HepG2 (cell line): ENCODE measurements at regions not wholly inside any gene's neighbourhood (a gene's known extent, or its start where the extent isn't known, plus 50 kb on each side); places are given as distances from the start of the nearest gene placed in this dataset.

Source experiments
- ATAC-seq: fragments of 200-7000 bp; cut with Tn5 transposase; 3 replicates; pipeline ENCODE4 v1.9.1; 2020; ENCODE audit warnings: mild to moderate bottlenecking, moderate library complexity
- BruUV-seq: library from RNA; stranded (reverse); fragments of 400-500 nt; replicated peaks from 2 replicates; lab custom pipeline; 2021; lab: Mats Ljungman, UMichigan
- CTCF ChIA-PET: fragments of 300-600 bp; formaldehyde crosslinking; extraction: SDS; loops from one replicate; lab custom pipeline; 2021; ENCODE audit warnings: low total read pairs, inconsistent platforms, low intra/inter-chr PET ratio; lab: Yijun Ruan, JAX
- POLR2A ChIA-PET: fragments of 350-600 bp; sonication (Branson Sonifier 250); formaldehyde crosslinking; loops from one replicate; lab custom pipeline; 2020; ENCODE audit warnings: antibody characterized with exemption, inconsistent platforms; lab: Yijun Ruan, JAX
- DNase-seq: peaks from one replicate; pipeline ENCODE4 v3.0.0-alpha.2; 2015; ENCODE audit warnings: low spot score
- FAIRE-seq: peaks from 3 replicates; lab custom pipeline; 2011; peaks lifted over from hg19 to GRCh38; lab: Jason Lieb, UNC
- H2AFZ ChIP-seq: one replicate; pipeline ENCODE4 v1.6.1; 2011; ENCODE audit warnings: low read length, inconsistent platforms
- H3K27ac ChIP-seq: fragments of 300-600 bp; 3 replicates; pipeline ENCODE4 v1.8.0; 2011; ENCODE audit warnings: mixed run types, mild to moderate bottlenecking, mixed read lengths, low read length, inconsistent platforms; ENCODE audit not compliant: insufficient read depth; ENCODE audit errors: extremely low read length
- H3K27me3 ChIP-seq, 2 experiments: fragments of 200-600 bp in 1 of 2; 2 replicates in 1 of 2; 3 replicates in 1 of 2; pipeline versions ENCODE4 v1.6.0 to v1.8.0; 2011; ENCODE audit warnings: low read length in 2 of 2, mild to moderate bottlenecking in 2 of 2, moderate library complexity in 2 of 2, inconsistent platforms in 1 of 2; ENCODE audit not compliant: insufficient read depth in 2 of 2, control insufficient read depth in 1 of 2
- H3K36me3 ChIP-seq, 2 experiments: fragments of 200-600 bp in 1 of 2; replicated peaks in 1 of 2; 2 replicates in 1 of 2; 3 replicates in 1 of 2; pipeline versions ENCODE4 v1.5.1 to v1.8.0; 2011; ENCODE audit warnings: low read length in 2 of 2, inconsistent platforms in 1 of 2; ENCODE audit not compliant: insufficient read depth in 2 of 2, control insufficient read depth in 1 of 2
- H3K4me1 ChIP-seq: 2 replicates; pipeline ENCODE4 v1.5.1; 2012; ENCODE audit warnings: low read length, inconsistent platforms; ENCODE audit not compliant: insufficient read depth
- H3K4me2 ChIP-seq: 2 replicates; pipeline ENCODE4 v1.6.0; 2011; ENCODE audit warnings: low read depth, low read length, inconsistent platforms
- H3K4me3 ChIP-seq, 3 experiments: fragments of 200-600 bp in 1 of 3; sonication (generic), shearing (Covaris generic) in 1 of 3; replicated peaks in 1 of 3; 2 replicates each; pipeline ENCODE4 v1.5.1; 2011 to 2016; ENCODE audit warnings: low read length in 3 of 3, inconsistent platforms in 2 of 3, low read depth in 2 of 3, mild to moderate bottlenecking in 2 of 3, control low read depth in 1 of 3, mixed read lengths in 1 of 3; ENCODE audit not compliant: insufficient read depth in 1 of 3
- H3K79me2 ChIP-seq: one replicate; pipeline ENCODE4 v1.6.1; 2011; ENCODE audit warnings: low read length, inconsistent platforms; ENCODE audit not compliant: insufficient read depth
- H3K9ac ChIP-seq: 2 replicates; pipeline ENCODE4 v1.6.0; 2011; ENCODE audit warnings: mild to moderate bottlenecking, low read depth, low read length, inconsistent platforms; ENCODE audit not compliant: insufficient read depth
- H3K9me3 ChIP-seq: 2 replicates; pipeline ENCODE4 v1.5.1; 2012; ENCODE audit warnings: mild to moderate bottlenecking, low read length
- H4K20me1 ChIP-seq: 2 replicates; pipeline ENCODE4 v1.6.0; 2011; ENCODE audit warnings: inconsistent platforms, mild to moderate bottlenecking, low read length, moderate library complexity; ENCODE audit not compliant: insufficient read depth
- DMAP1 ChIP-seq: IDR thresholded peaks from 2 replicates; pipeline ENCODE4 v1.6.1; 2016
- DMTF1 ChIP-seq: sonication (generic); formaldehyde crosslinking; IDR thresholded peaks from 2 replicates; pipeline ENCODE4 v1.4.0; 2020; ENCODE audit warnings: mild to moderate bottlenecking, missing genetic modification reagents
- FOXM1 ChIP-seq: sonication (generic); formaldehyde crosslinking; IDR thresholded peaks from 2 replicates; pipeline ENCODE4 v1.5.0; 2020; ENCODE audit warnings: missing genetic modification reagents
- HOXA5 ChIP-seq: sonication (generic); formaldehyde crosslinking; IDR thresholded peaks from 2 replicates; pipeline ENCODE4 v1.4.0; 2020; ENCODE audit warnings: missing genetic modification reagents
- MAFF ChIP-seq: IDR thresholded peaks from 2 replicates; pipeline ENCODE4 v1.6.1; 2011; ENCODE audit warnings: low read depth, low read length, improper control_type of control experiment
- MAFK ChIP-seq, 2 experiments: IDR thresholded peaks in 1 of 2; conservative IDR thresholded peaks in 1 of 2; 2 replicates each; pipeline ENCODE4 v1.6.1; 2011; ENCODE audit warnings: improper control_type of control experiment in 2 of 2, low read length in 2 of 2
- NBN ChIP-seq: fragments of 450-650 bp; conservative IDR thresholded peaks from 2 replicates; pipeline ENCODE4 v1.6.1; 2017
- ZNF275 ChIP-seq: sonication (generic); formaldehyde crosslinking; IDR thresholded peaks from 2 replicates; pipeline ENCODE4 v1.8.0; 2022; ENCODE audit warnings: missing genetic modification reagents, mild to moderate bottlenecking, inconsistent platforms, borderline replicate concordance
- ZNF724P ChIP-seq: sonication (generic); formaldehyde crosslinking; IDR thresholded peaks from 2 replicates; pipeline ENCODE4 v1.8.0; 2022; ENCODE audit warnings: missing genetic modification reagents, borderline replicate concordance
- ZNF782 ChIP-seq: sonication (generic); formaldehyde crosslinking; IDR thresholded peaks from 2 replicates; pipeline ENCODE4 v1.4.0; 2020; ENCODE audit warnings: missing genetic modification reagents, mild to moderate bottlenecking, borderline replicate concordance
- WGBS: methylation state at CpG from one replicate; pipeline ENCODE4 v1.1.6; 2017; ENCODE audit warnings: low lambda C conversion rate; 5-methylcytosine and 5-hydroxymethylcytosine counted together
- in situ Hi-C: cut with HindIII; loops from 2 replicates; pipeline ENCODE4 v1.10.0; 2017; ENCODE audit warnings: low pct_unique_long_range_greater_than_20kb; ENCODE audit not compliant: extremely low pct_ligation_motif_present
- intact Hi-C: fragments of 100-400 bp; cut with micrococcal nuclease; formaldehyde crosslinking; loops from one replicate; pipeline ENCODE4 v1.10.0; 2022; ENCODE audit not compliant: unreplicated experiment

- H3K9ac ChIP-seq: no peak overlapping the region
- H3K9me3 ChIP-seq: no peaks in the 10 kb centered on the region
- no peak overlapping the region for H3K27ac ChIP-seq
- no peak overlapping the region for H2AFZ ChIP-seq
- H3K36me3 ChIP-seq: no peaks in the 10 kb centered on the region
- CTCF ChIA-PET: no interaction called here
- no peak for TF ChIP-seq ZNF724P (CRISPR knock-in tag)
- no peak for TF ChIP-seq HOXA5 (CRISPR knock-in tag)
- no peak for TF ChIP-seq ZNF275 (CRISPR knock-in tag)
- TF ChIP-seq ZNF782 (CRISPR knock-in tag): no peak
- TF ChIP-seq FOXM1 (CRISPR knock-in tag): no peak
- no peak for TF ChIP-seq NBN
- TF ChIP-seq DMAP1 (CRISPR knock-in tag): no peak
- TF ChIP-seq, all 625 proteins: peak for 0
- H3K4me1 ChIP-seq: no peaks in the 10 kb centered on the region
- H3K79me2 ChIP-seq: no peaks in the 10 kb centered on the region
- H3K4me3 ChIP-seq: no peak overlapping the region
- BruUV-seq: no TSS peak
- FAIRE-seq: no peak
- DNase-seq: no peak
- H3K27me3 ChIP-seq: no peaks in the 10 kb centered on the region
- in situ Hi-C loops: no loop called here
- POLR2A ChIA-PET: no interaction called here
- intact Hi-C loops: no loop called here
- H3K4me2 ChIP-seq: no peak overlapping the region
- no peaks in the 10 kb centered on the region for H4K20me1 ChIP-seq
- WGBS: no CpG with 5 or more reads among the region's 1 CpG
- no peak for ATAC-seq
These were observed 233.8 kb downstream of the LTN1 start for GRCh38 chr21:28758883-28759242.

- Histone ChIP-seq H3K27ac (no peak overlapping the region), H2AFZ (no peak overlapping the region), H3K9ac (no peak overlapping the region), H3K36me3 (no peaks in the 10 kb centered on the region), H3K27me3 (no peaks in the 10 kb centered on the region), H3K4me3 (no peak overlapping the region)
- no peak for ATAC-seq
- POLR2A ChIA-PET: no interaction called here
- no peak for DNase-seq
- 62% methylated on average over 7 of the region's 7 CpGs for WGBS
- intact Hi-C loops: no loop called here
- TF ChIP-seq MAFK (conservative IDR thresholded peaks at IDR 0.05 in 1 of 2, IDR thresholded peaks at IDR 0.05 in 1 of 2; ENCODE audit: low read length in 2 of 2) (peak in 1 of 2 experiments; percentile 47; a peak in 2 of 4 replicates), DMTF1 (CRISPR knock-in tag) (no peak), MAFF (0 out of 2 replicates have a peak, but pooled peaks have one; percentile 10)
- TF ChIP-seq, all 625 proteins: peak for 2
- BruUV-seq: no TSS peak
- Histone ChIP-seq H3K4me2 (no peak overlapping the region), H3K4me1 (no peaks in the 10 kb centered on the region), H4K20me1 (no peaks in the 10 kb centered on the region), H3K9me3 (no peaks in the 10 kb centered on the region), H3K79me2 (no peaks in the 10 kb centered on the region)
- FAIRE-seq: no peak
- in situ Hi-C loops: no loop called here
- CTCF ChIA-PET: no interaction called here
These were observed 234.4 kb downstream of the LTN1 start for GRCh38 chr21:28758042-28758882.
